ENCODE measurements at regions not wholly inside any gene's neighbourhood (a gene's known extent, or its start where the extent isn't known, plus 50 kb on each side); places are given as distances from the start of the nearest gene placed in this dataset.

- Histone ChIP-seq H3K4me2 (ENCODE audit: low read depth, low read length, poor library complexity, severe bottlenecking) (no peak overlapping the region), H3K4me3 (ENCODE audit: insufficient read depth, low read length, poor library complexity, severe bottlenecking) (no peak overlapping the region), H3K9me3 (ENCODE audit: insufficient read depth, low read length) (no peaks in the 10 kb centered on the region), H3F3A (ENCODE audit: insufficient read depth) (no peaks in the 10 kb centered on the region), H3K9ac (ENCODE audit: low read length) (no peak overlapping the region), H3K9me2 (replicated peaks; ENCODE audit: insufficient read depth, low read length) (no peaks in the 10 kb centered on the region), H2AFZ (ENCODE audit: low read depth, low read length, severe bottlenecking) (no peak overlapping the region), H3K27ac (ENCODE audit: low read depth, low read length) (no peak overlapping the region), H3K36me3 (ENCODE audit: low read length) (no peaks in the 10 kb centered on the region), H4K20me1 (ENCODE audit: low read depth, low read length) (no peaks in the 10 kb centered on the region), H3K79me2 (ENCODE audit: insufficient read depth, low read length) (no peaks in the 10 kb centered on the region), H3K27me3 (ENCODE audit: low read length) (no peaks in the 10 kb centered on the region)
- no peak for TF ChIP-seq EZH2phosphoT487 (conservative IDR thresholded peaks at IDR 0.05; ENCODE audit: low read length)
- TF ChIP-seq CTCF (IDR thresholded peaks at IDR 0.05; ENCODE audit: insufficient read depth, low read length, poor library complexity, severe bottlenecking): no peak
Measured at GRCh38 chr17:77537566-77537965, 396.8 kb downstream of the SEC14L1 start.

- no peaks in the 10 kb centered on the region for H3K79me2 ChIP-seq (ENCODE audit: insufficient read depth, low read length)
- H3K27me3 ChIP-seq (ENCODE audit: low read length): no peaks in the 10 kb centered on the region
- no peak overlapping the region for H3K9ac ChIP-seq (ENCODE audit: low read length)
- no peaks in the 10 kb centered on the region for H3K9me3 ChIP-seq (ENCODE audit: insufficient read depth, low read length)
- no peak overlapping the region for H3K27ac ChIP-seq (ENCODE audit: low read depth, low read length)
- no peaks in the 10 kb centered on the region for H3F3A ChIP-seq (ENCODE audit: insufficient read depth)
- no peak for TF ChIP-seq CTCF (IDR thresholded peaks at IDR 0.05; ENCODE audit: insufficient read depth, low read length, poor library complexity, severe bottlenecking)
- TF ChIP-seq EZH2phosphoT487 (conservative IDR thresholded peaks at IDR 0.05; ENCODE audit: low read length): no peak
- no peak overlapping the region for H3K4me2 ChIP-seq (ENCODE audit: low read depth, low read length, poor library complexity, severe bottlenecking)
- no peak overlapping the region for H3K4me3 ChIP-seq (ENCODE audit: insufficient read depth, low read length, poor library complexity, severe bottlenecking)
- H3K9me2 ChIP-seq (replicated peaks; ENCODE audit: insufficient read depth, low read length): no peaks in the 10 kb centered on the region
- no peak overlapping the region for H2AFZ ChIP-seq (ENCODE audit: low read depth, low read length, severe bottlenecking)
- no peaks in the 10 kb centered on the region for H3K36me3 ChIP-seq (ENCODE audit: low read length)
- no peaks in the 10 kb centered on the region for H4K20me1 ChIP-seq (ENCODE audit: low read depth, low read length)
Measured at GRCh38 chr17:77540531-77540930, 399.8 kb downstream of the SEC14L1 start.

GRCh38 chr17:77540975-77541374 is 400.2 kb downstream of the SEC14L1 start:
- Histone ChIP-seq H3K36me3 (ENCODE audit: low read length) (no peaks in the 10 kb centered on the region), H3F3A (ENCODE audit: insufficient read depth) (no peaks in the 10 kb centered on the region), H3K27me3 (ENCODE audit: low read length) (no peaks in the 10 kb centered on the region), H3K9me3 (ENCODE audit: insufficient read depth, low read length) (no peaks in the 10 kb centered on the region), H3K9ac (ENCODE audit: low read length) (no peak overlapping the region), H3K27ac (ENCODE audit: low read depth, low read length) (no peak overlapping the region), H3K4me2 (ENCODE audit: low read depth, low read length, poor library complexity, severe bottlenecking) (no peak overlapping the region), H4K20me1 (ENCODE audit: low read depth, low read length) (no peaks in the 10 kb centered on the region), H3K79me2 (ENCODE audit: insufficient read depth, low read length) (no peaks in the 10 kb centered on the region), H3K4me3 (ENCODE audit: insufficient read depth, low read length, poor library complexity, severe bottlenecking) (no peak overlapping the region), H2AFZ (ENCODE audit: low read depth, low read length, severe bottlenecking) (no peak overlapping the region), H3K9me2 (replicated peaks; ENCODE audit: insufficient read depth, low read length) (no peaks in the 10 kb centered on the region)
- no peak for TF ChIP-seq CTCF (IDR thresholded peaks at IDR 0.05; ENCODE audit: insufficient read depth, low read length, poor library complexity, severe bottlenecking)
- TF ChIP-seq EZH2phosphoT487 (conservative IDR thresholded peaks at IDR 0.05; ENCODE audit: low read length): no peak
